Astrocyte (in vitro differentiated cells and primary cell): ENCODE measurements at regions not wholly inside any gene's neighbourhood (a gene's known extent, or its start where the extent isn't known, plus 50 kb on each side); places are given as distances from the start of the nearest gene placed in this dataset.

ENCODE experiments used
- DNase-seq: peaks from one replicate; pipeline ENCODE4 v3.0.0-alpha.2; 2010; ENCODE audit warnings: low read depth
- FAIRE-seq: peaks from 2 replicates; lab custom pipeline; 2011; peaks lifted over from hg19 to GRCh38; lab: Jason Lieb, UNC
- H2AFZ ChIP-seq: 2 replicates; pipeline ENCODE4 v1.6.0; 2012; ENCODE audit warnings: low read depth, low read length, inconsistent platforms
- H3K27ac ChIP-seq: 2 replicates; pipeline ENCODE4 v1.5.1; 2011; ENCODE audit warnings: low read depth, low read length, inconsistent platforms
- H3K27me3 ChIP-seq: 2 replicates; pipeline ENCODE4 v1.6.0; 2011; ENCODE audit warnings: low read length, inconsistent platforms; ENCODE audit not compliant: insufficient read depth
- H3K36me3 ChIP-seq: 2 replicates; pipeline ENCODE4 v1.5.1; 2011; ENCODE audit warnings: low read length, inconsistent platforms; ENCODE audit not compliant: insufficient read depth
- H3K4me1 ChIP-seq: 2 replicates; pipeline ENCODE4 v1.5.1; 2011; ENCODE audit warnings: low read length, inconsistent platforms; ENCODE audit not compliant: insufficient read depth
- H3K4me2 ChIP-seq: 2 replicates; pipeline ENCODE4 v1.6.0; 2012; ENCODE audit warnings: low read length, inconsistent platforms
- H3K4me3 ChIP-seq: 2 replicates; pipeline ENCODE4 v1.5.1; 2011; ENCODE audit warnings: low read depth, mild to moderate bottlenecking, low read length, inconsistent platforms; ENCODE audit not compliant: insufficient read depth
- H3K79me2 ChIP-seq: 2 replicates; pipeline ENCODE4 v1.6.0; 2012; ENCODE audit warnings: mild to moderate bottlenecking, low read length, inconsistent platforms; ENCODE audit not compliant: insufficient read depth
- H3K9ac ChIP-seq: 2 replicates; pipeline ENCODE4 v1.6.0; 2012; ENCODE audit warnings: mild to moderate bottlenecking, low read length, inconsistent platforms
- H3K9me3 ChIP-seq: 2 replicates; pipeline ENCODE4 v1.5.1; 2012; ENCODE audit warnings: low read depth, mild to moderate bottlenecking, low read length, inconsistent platforms; ENCODE audit not compliant: insufficient read depth
- H4K20me1 ChIP-seq: 2 replicates; pipeline ENCODE4 v1.6.0; 2012; ENCODE audit warnings: low read length, inconsistent platforms; ENCODE audit not compliant: insufficient read depth
- H3K27ac Mint-ChIP-seq: one replicate; pipeline ENCODE4 v1.8.0; 2021; ENCODE audit warnings: mild to moderate bottlenecking, mixed read lengths; ENCODE audit not compliant: unreplicated experiment
- H3K27me3 Mint-ChIP-seq: one replicate; pipeline ENCODE4 v1.8.0; 2021; ENCODE audit warnings: low read depth, mixed read lengths; ENCODE audit not compliant: unreplicated experiment
- H3K36me3 Mint-ChIP-seq: one replicate; pipeline ENCODE4 v1.8.0; 2021; ENCODE audit warnings: low read depth, mixed read lengths; ENCODE audit not compliant: unreplicated experiment
- H3K4me1 Mint-ChIP-seq: one replicate; pipeline ENCODE4 v1.8.0; 2021; ENCODE audit warnings: low read depth, mixed read lengths; ENCODE audit not compliant: unreplicated experiment
- H3K4me3 Mint-ChIP-seq: one replicate; pipeline ENCODE4 v1.8.0; 2021; ENCODE audit warnings: mild to moderate bottlenecking, moderate library complexity, mixed read lengths; ENCODE audit not compliant: unreplicated experiment
- H3K9me3 Mint-ChIP-seq: one replicate; pipeline ENCODE4 v1.8.0; 2021; ENCODE audit warnings: mild to moderate bottlenecking, mixed read lengths; ENCODE audit not compliant: unreplicated experiment
- EZH2 ChIP-seq: IDR thresholded peaks from 2 replicates; pipeline ENCODE4 v1.6.1; 2012; ENCODE audit warnings: mild to moderate bottlenecking, low read length, inconsistent platforms; ENCODE audit not compliant: insufficient read depth
- TF ChIP-seq, protein P1 (sequence below): IDR thresholded peaks from 2 replicates; pipeline ENCODE4 v1.5.1; 2011; ENCODE audit warnings: low read depth, mild to moderate bottlenecking, inconsistent platforms, low read length, moderate library complexity; ENCODE audit not compliant: insufficient read depth

DNA sequence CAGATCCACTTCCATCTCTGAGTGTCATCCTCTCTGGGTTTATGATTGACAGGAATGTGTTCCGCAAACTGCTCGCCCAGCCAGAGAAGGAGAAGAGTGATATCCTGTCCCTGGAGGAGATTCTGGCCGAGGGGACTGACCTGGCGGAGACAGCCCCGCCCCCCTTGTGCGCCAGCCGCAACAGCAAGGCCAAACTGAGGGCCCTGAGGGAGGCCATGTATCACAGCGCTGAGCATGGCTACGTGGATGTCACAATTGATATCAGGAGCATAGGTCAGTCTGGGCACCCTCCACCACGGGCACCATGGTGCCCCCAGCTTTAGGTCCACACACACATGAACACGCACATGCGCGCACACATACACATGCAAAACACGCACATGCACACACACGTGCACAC, 67.5 kb upstream of the PWP1 start:
- Mint-ChIP-seq H3K9me3 (no peaks in the 10 kb centered on the region), H3K27ac (peak overlapping the region; percentile 41), H3K4me3 (no peak overlapping the region), H3K27me3 (peaks cover 5% of the 10 kb centered on the region), H3K36me3 (peaks cover 5% of the 10 kb centered on the region), H3K4me1 (no peaks in the 10 kb centered on the region)
- Histone ChIP-seq H2AFZ (no peak overlapping the region), H3K4me3 (no peak overlapping the region), H3K9ac (no peak overlapping the region), H3K4me2 (no peak overlapping the region), H3K27me3 (no peaks in the 10 kb centered on the region), H3K36me3 (no peaks in the 10 kb centered on the region), H4K20me1 (no peaks in the 10 kb centered on the region), H3K79me2 (no peaks in the 10 kb centered on the region), H3K9me3 (no peaks in the 10 kb centered on the region), H3K27ac (no peak overlapping the region), H3K4me1 (no peaks in the 10 kb centered on the region)
- DNase-seq (no peak), FAIRE-seq (no peak)
- TF ChIP-seq, protein P1, sequence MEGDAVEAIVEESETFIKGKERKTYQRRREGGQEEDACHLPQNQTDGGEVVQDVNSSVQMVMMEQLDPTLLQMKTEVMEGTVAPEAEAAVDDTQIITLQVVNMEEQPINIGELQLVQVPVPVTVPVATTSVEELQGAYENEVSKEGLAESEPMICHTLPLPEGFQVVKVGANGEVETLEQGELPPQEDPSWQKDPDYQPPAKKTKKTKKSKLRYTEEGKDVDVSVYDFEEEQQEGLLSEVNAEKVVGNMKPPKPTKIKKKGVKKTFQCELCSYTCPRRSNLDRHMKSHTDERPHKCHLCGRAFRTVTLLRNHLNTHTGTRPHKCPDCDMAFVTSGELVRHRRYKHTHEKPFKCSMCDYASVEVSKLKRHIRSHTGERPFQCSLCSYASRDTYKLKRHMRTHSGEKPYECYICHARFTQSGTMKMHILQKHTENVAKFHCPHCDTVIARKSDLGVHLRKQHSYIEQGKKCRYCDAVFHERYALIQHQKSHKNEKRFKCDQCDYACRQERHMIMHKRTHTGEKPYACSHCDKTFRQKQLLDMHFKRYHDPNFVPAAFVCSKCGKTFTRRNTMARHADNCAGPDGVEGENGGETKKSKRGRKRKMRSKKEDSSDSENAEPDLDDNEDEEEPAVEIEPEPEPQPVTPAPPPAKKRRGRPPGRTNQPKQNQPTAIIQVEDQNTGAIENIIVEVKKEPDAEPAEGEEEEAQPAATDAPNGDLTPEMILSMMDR, result no peak
- no peak for TF ChIP-seq EZH2

DNA sequence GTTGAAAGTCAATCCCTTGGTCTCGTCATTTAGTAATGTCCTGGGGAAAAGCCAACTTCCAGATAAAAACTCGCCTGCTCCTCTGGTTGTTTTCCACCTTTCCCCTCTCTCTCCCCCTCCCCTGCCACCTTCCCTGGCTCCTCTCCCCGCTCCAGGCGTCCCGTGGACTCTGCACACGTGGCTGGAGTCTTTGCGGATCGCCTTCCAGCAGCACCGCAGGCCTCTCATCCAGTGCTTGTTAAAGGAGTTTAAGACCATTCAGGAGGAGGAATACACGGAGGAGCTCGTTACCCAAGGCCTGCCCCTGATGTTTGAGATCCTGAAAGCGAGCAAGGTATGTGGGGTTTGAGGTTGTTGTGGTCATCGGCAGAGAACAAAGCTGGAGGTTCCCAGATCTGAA, 65.8 kb upstream of the PWP1 start:
- Histone ChIP-seq H3K4me2 (no peak overlapping the region), H3K27me3 (no peaks in the 10 kb centered on the region), H4K20me1 (no peaks in the 10 kb centered on the region), H3K27ac (no peak overlapping the region), H3K36me3 (no peaks in the 10 kb centered on the region), H3K4me3 (no peak overlapping the region), H3K79me2 (no peaks in the 10 kb centered on the region), H2AFZ (no peak overlapping the region), H3K4me1 (no peaks in the 10 kb centered on the region), H3K9ac (no peak overlapping the region), H3K9me3 (no peaks in the 10 kb centered on the region)
- Mint-ChIP-seq H3K4me3 (no peak overlapping the region), H3K36me3 (peaks cover 2% of the 10 kb centered on the region), H3K27ac (no peak overlapping the region), H3K9me3 (no peaks in the 10 kb centered on the region), H3K27me3 (peaks cover 5% of the 10 kb centered on the region), H3K4me1 (no peaks in the 10 kb centered on the region)
- no peak for TF ChIP-seq EZH2
- TF ChIP-seq, protein P1, result no peak
- FAIRE-seq (no peak), DNase-seq (no peak)

DNA sequence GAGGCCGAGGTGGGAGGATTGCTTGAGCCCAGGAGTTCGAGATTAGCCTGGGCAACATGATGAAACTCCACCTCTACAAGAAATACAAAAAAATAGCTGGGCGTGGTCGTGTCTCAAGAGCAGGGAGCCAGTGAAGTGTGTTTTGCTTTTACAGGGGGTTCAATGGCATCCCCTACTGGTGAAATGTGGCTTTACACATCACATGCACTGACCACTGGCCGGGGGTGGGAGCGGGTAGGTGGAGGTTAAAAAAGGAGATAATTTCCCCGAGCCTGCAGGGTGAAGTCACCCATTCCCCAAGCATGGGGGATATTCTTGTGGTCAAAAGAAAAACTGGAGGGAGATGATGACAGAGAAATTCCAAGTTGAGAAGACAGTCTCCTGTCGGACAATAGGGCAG, 63.6 kb upstream of the PWP1 start:
- Histone ChIP-seq H3K4me1 (no peaks in the 10 kb centered on the region), H3K9me3 (no peaks in the 10 kb centered on the region), H4K20me1 (no peaks in the 10 kb centered on the region), H3K27ac (no peak overlapping the region), H3K27me3 (no peaks in the 10 kb centered on the region), H3K4me2 (no peak overlapping the region), H2AFZ (no peak overlapping the region), H3K9ac (no peak overlapping the region), H3K79me2 (no peaks in the 10 kb centered on the region), H3K4me3 (no peak overlapping the region), H3K36me3 (no peaks in the 10 kb centered on the region)
- no peaks in the 10 kb centered on the region for H3K4me1 Mint-ChIP-seq
- peaks cover 2% of the 10 kb centered on the region for H3K36me3 Mint-ChIP-seq
- TF ChIP-seq, protein P1, result peak; percentile 41
- no peak for TF ChIP-seq EZH2
- no peaks in the 10 kb centered on the region for H3K27me3 Mint-ChIP-seq
- FAIRE-seq, result no peak
- peaks cover 5% of the 10 kb centered on the region for H3K9me3 Mint-ChIP-seq
- DNase-seq, result peak; percentile 27
- H3K27ac Mint-ChIP-seq, result no peak overlapping the region
- H3K4me3 Mint-ChIP-seq, result no peak overlapping the region
